HCT116 (cell line): ENCODE measurements at regions not wholly inside any gene's neighbourhood (a gene's known extent, or its start where the extent isn't known, plus 50 kb on each side); places are given as distances from the start of the nearest gene placed in this dataset.

ENCODE experiments used
- ATAC-seq: fragments of 200-7000 bp; cut with Tn5 transposase; 2 replicates; pipeline ENCODE4 v1.9.1; 2020; ENCODE audit warnings: mild to moderate bottlenecking, moderate library complexity
- BruUV-seq: library from RNA; stranded (reverse); fragments of 400-500 nt; replicated peaks from 2 replicates; lab custom pipeline; 2021; lab: Mats Ljungman, UMichigan
- CTCF ChIA-PET: fragments of 300-600 bp; sonication (Branson Sonifier 250); formaldehyde crosslinking; loops from one replicate; lab custom pipeline; 2021; ENCODE audit warnings: antibody characterized with exemption; lab: Charles Lee
- POLR2A ChIA-PET: fragments of 300-600, 350-600 bp; sonication (Branson Sonifier 250); formaldehyde crosslinking; loops from one replicate; lab custom pipeline; 2021; ENCODE audit warnings: antibody characterized with exemption; lab: Charles Lee
- RAD21 ChIA-PET, 2 experiments: fragments of 300-600 bp; sonication (Branson Sonifier 250); formaldehyde crosslinking; loops; one replicate each; lab custom pipeline; 2023; ENCODE audit warnings: low total read pairs in 2 of 2; ENCODE audit not compliant: uncharacterized antibody in 2 of 2, unreplicated experiment in 2 of 2, low non-redundant PET in 1 of 2; lab: Charles Lee
- DNase-seq: peaks from one replicate; pipeline ENCODE4 v3.0.0-alpha.2; 2010; ENCODE audit warnings: low read depth, low spot score
- H2AFZ ChIP-seq: fragments of 200-600 bp; shearing (Covaris generic), sonication (generic); 2 replicates; pipeline ENCODE4 v1.6.1; 2017; ENCODE audit warnings: low read depth, mixed run types, mixed read lengths, antibody characterized with exemption, low read length; ENCODE audit not compliant: poor library complexity, severe bottlenecking
- H3K27ac ChIP-seq: 2 replicates; pipeline ENCODE4 v1.5.1; 2012; ENCODE audit warnings: low read depth, low read length
- H3K27me3 ChIP-seq: fragments of 200-600 bp; sonication (generic); 2 replicates; pipeline ENCODE4 v1.6.1; 2016; ENCODE audit warnings: mixed run types, low read length, mixed read lengths; ENCODE audit not compliant: insufficient read depth
- H3K36me3 ChIP-seq, 2 experiments: fragments of 200-500 bp in 1 of 2; fragments of 200-600 bp in 1 of 2; sonication (Bioruptor generic) in 1 of 2; sonication (generic) in 1 of 2; 2 replicates each; pipeline versions ENCODE4 v1.5.1 to v1.6.1; 2014 to 2016; ENCODE audit warnings: low read length in 2 of 2, inconsistent platforms in 1 of 2, mixed read lengths in 1 of 2, mixed run types in 1 of 2; ENCODE audit not compliant: insufficient read depth in 2 of 2, control insufficient read depth in 1 of 2
- H3K4me1 ChIP-seq, 2 experiments: fragments of 200-600 bp in 1 of 2; sonication (generic) in 1 of 2; 2 replicates each; pipeline versions ENCODE4 v1.5.1 to v1.6.1; 2012 to 2017; ENCODE audit warnings: low read length in 2 of 2, inconsistent platforms in 1 of 2, mild to moderate bottlenecking in 1 of 2, mixed read lengths in 1 of 2, mixed run types in 1 of 2, moderate library complexity in 1 of 2; ENCODE audit not compliant: insufficient read depth in 2 of 2, control insufficient read depth in 1 of 2
- H3K4me2 ChIP-seq: fragments of 200-600 bp; sonication (generic); 2 replicates; pipeline ENCODE4 v1.6.1; 2017; ENCODE audit warnings: mixed run types, low read length, mixed read lengths
- H3K4me3 ChIP-seq, 2 experiments: fragments of 200-600 bp in 1 of 2; sonication (generic) in 1 of 2; replicated peaks in 1 of 2; 2 replicates each; pipeline ENCODE4 v1.5.1; 2011 to 2016; ENCODE audit warnings: low read length in 2 of 2, control low read depth in 1 of 2, low read depth in 1 of 2, mild to moderate bottlenecking in 1 of 2, mixed read lengths in 1 of 2, mixed run types in 1 of 2
- H3K79me2 ChIP-seq: fragments of 200-600 bp; sonication (generic); 2 replicates; pipeline ENCODE4 v1.6.1; 2017; ENCODE audit warnings: mild to moderate bottlenecking, mixed run types, low read length, moderate library complexity, mixed read lengths; ENCODE audit not compliant: insufficient read depth
- H3K9ac ChIP-seq: fragments of 200-600 bp; sonication (generic); 2 replicates; pipeline ENCODE4 v1.6.1; 2016; ENCODE audit warnings: low read length, mixed read lengths
- H3K9me2 ChIP-seq: fragments of 200-600 bp; sonication (generic), shearing (Covaris generic); 2 replicates; pipeline ENCODE4 v1.6.1; 2017; ENCODE audit warnings: mixed run types, mild to moderate bottlenecking, moderate library complexity; ENCODE audit not compliant: insufficient read depth
- H3K9me3 ChIP-seq, 2 experiments: fragments of 200-500 bp in 1 of 2; fragments of 200-600 bp in 1 of 2; sonication (Bioruptor generic) in 1 of 2; sonication (generic) in 1 of 2; 2 replicates each; pipeline ENCODE4 v1.6.1; 2014 to 2017; ENCODE audit warnings: low read length in 2 of 2, mixed read lengths in 2 of 2, inconsistent platforms in 1 of 2, low read depth in 1 of 2, mild to moderate bottlenecking in 1 of 2, mixed run types in 1 of 2, moderate library complexity in 1 of 2; ENCODE audit not compliant: control insufficient read depth in 1 of 2, insufficient read depth in 1 of 2
- H4K20me1 ChIP-seq: fragments of 200-600 bp; sonication (generic), shearing (Covaris generic); 2 replicates; pipeline ENCODE4 v1.6.1; 2017; ENCODE audit warnings: mixed run types, mild to moderate bottlenecking, moderate library complexity; ENCODE audit not compliant: insufficient read depth
- ATF3 ChIP-seq: IDR thresholded peaks from 2 replicates; pipeline ENCODE4 v1.6.1; 2012
- CBX3 ChIP-seq: IDR thresholded peaks from 2 replicates; pipeline ENCODE4 v1.6.1; 2012; ENCODE audit warnings: low read depth
- ELF1 ChIP-seq: IDR thresholded peaks from 2 replicates; pipeline ENCODE4 v1.6.1; 2012; ENCODE audit warnings: low read depth, borderline replicate concordance
- EZH2 ChIP-seq: fragments of 200-600 bp; sonication (generic); IDR thresholded peaks from 2 replicates; pipeline ENCODE4 v1.6.1; 2017; ENCODE audit warnings: antibody characterized with exemption, mixed run types
- EZH2phosphoT487 ChIP-seq: fragments of 200-600 bp; IDR thresholded peaks from 2 replicates; pipeline ENCODE4 v1.6.1; 2018; ENCODE audit warnings: antibody characterized with exemption, borderline replicate concordance
- FOSL1 ChIP-seq: IDR thresholded peaks from 2 replicates; pipeline ENCODE4 v1.6.1; 2012; ENCODE audit warnings: low read depth
- JUND ChIP-seq: IDR thresholded peaks from 2 replicates; pipeline ENCODE4 v1.6.1; 2012
- POLR2A ChIP-seq: IDR thresholded peaks from 2 replicates; pipeline ENCODE4 v1.7.0; 2011; ENCODE audit warnings: borderline replicate concordance; ENCODE audit not compliant: insufficient read depth, insufficient read length; ENCODE audit errors: extremely low read depth
- POLR2AphosphoS5 ChIP-seq: IDR thresholded peaks from 2 replicates; pipeline ENCODE4 v1.6.1; 2011; ENCODE audit warnings: mild to moderate bottlenecking, low read depth, low read length, moderate library complexity
- RAD21 ChIP-seq: IDR thresholded peaks from 2 replicates; pipeline ENCODE4 v1.6.1; 2012; ENCODE audit warnings: low read depth, mild to moderate bottlenecking
- REST ChIP-seq: IDR thresholded peaks from 2 replicates; pipeline ENCODE4 v1.6.1; 2012; ENCODE audit warnings: low read depth
- SIN3A ChIP-seq: IDR thresholded peaks from 2 replicates; pipeline ENCODE4 v1.6.1; 2012; ENCODE audit warnings: low read depth
- SP1 ChIP-seq: IDR thresholded peaks from 2 replicates; pipeline ENCODE4 v1.6.1; 2012; ENCODE audit warnings: low read depth
- SRF ChIP-seq: IDR thresholded peaks from 2 replicates; pipeline ENCODE4 v1.6.1; 2012; ENCODE audit warnings: low read depth
- TCF7L2 ChIP-seq: IDR thresholded peaks from 2 replicates; pipeline ENCODE4 v1.7.0; 2011; ENCODE audit warnings: borderline replicate concordance, inconsistent platforms; ENCODE audit not compliant: insufficient read depth, insufficient read length; ENCODE audit errors: extremely low read depth
- ZFX ChIP-seq: fragments of 450-650 bp; IDR thresholded peaks from 2 replicates; pipeline ENCODE4 v1.6.1; 2017
- ZNF274 ChIP-seq: fragments of 200-500 bp; sonication (Bioruptor generic); IDR thresholded peaks from 2 replicates; pipeline ENCODE4 v1.6.1; 2014; ENCODE audit warnings: mild to moderate bottlenecking, low read depth, low read length, inconsistent platforms
- intact Hi-C: fragments of 100-400 bp; cut with micrococcal nuclease; formaldehyde crosslinking; loops from 2 replicates; pipeline ENCODE4 v1.10.0; 2022

- Histone ChIP-seq H3K36me3 (no peaks in the 10 kb centered on the region), H3K4me1 (peaks cover 7 to 13% of the 10 kb centered on the region in 2 experiments; a peak in 3 of 4 replicates), H3K9me2 (no peaks in the 10 kb centered on the region), H4K20me1 (no peaks in the 10 kb centered on the region), H3K9ac (no peak overlapping the region), H3K27ac (no peak overlapping the region), H3K4me2 (no peak overlapping the region), H2AFZ (no peak overlapping the region), H3K27me3 (no peaks in the 10 kb centered on the region), H3K9me3 (no peaks in the 10 kb centered on the region), H3K4me3 (no peak overlapping the region), H3K79me2 (no peaks in the 10 kb centered on the region)
- ATAC-seq (no peak), DNase-seq (no peak)
- TF ChIP-seq POLR2AphosphoS5 = no peak
- RAD21 ChIA-PET = no interaction called here
- BruUV-seq = no TSS peak
- intact Hi-C loops = no loop called here
- CTCF ChIA-PET = no interaction called here
- POLR2A ChIA-PET = no interaction called here
Measured at GRCh38 chr4:24645765-24646550, 61.6 kb upstream of the DHX15 start.

GRCh38 chr4:24646798-24647460 lies 62.6 kb upstream of the DHX15 start:
- no peak overlapping the region for H3K4me3 ChIP-seq
- intact Hi-C loops = no loop called here
- no peak overlapping the region for H3K9ac ChIP-seq
- ChIA-PET CTCF (no interaction called here), POLR2A (no interaction called here), RAD21 (no interaction called here)
- no peak for DNase-seq
- no peak overlapping the region for H3K27ac ChIP-seq
- H3K36me3 ChIP-seq = no peaks in the 10 kb centered on the region
- H2AFZ ChIP-seq = no peak overlapping the region
- no peaks in the 10 kb centered on the region for H3K27me3 ChIP-seq
- no peaks in the 10 kb centered on the region for H3K9me3 ChIP-seq
- H3K9me2 ChIP-seq = no peaks in the 10 kb centered on the region
- no peaks in the 10 kb centered on the region for H4K20me1 ChIP-seq
- no TSS peak for BruUV-seq
- H3K4me1 ChIP-seq = peaks cover 7 to 13% of the 10 kb centered on the region in 2 experiments; a peak in 3 of 4 replicates
- no peak for ATAC-seq
- no peak overlapping the region for H3K4me2 ChIP-seq
- H3K79me2 ChIP-seq = no peaks in the 10 kb centered on the region
- TF ChIP-seq EZH2 (no peak), RAD21 (no peak), JUND (no peak), ATF3 (no peak), POLR2A (no peak), ZFX (no peak), SIN3A (no peak), ZNF274 (no peak), TCF7L2 (no peak), REST (no peak), FOSL1 (no peak), ELF1 (no peak), POLR2AphosphoS5 (no peak), EZH2phosphoT487 (no peak), SRF (no peak), CBX3 (no peak), SP1 (no peak)
